Astrocyte (in vitro differentiated cells and primary cell): ENCODE measurements at regions not wholly inside any gene's neighbourhood (a gene's known extent, or its start where the extent isn't known, plus 50 kb on each side); places are given as distances from the start of the nearest gene placed in this dataset.

Source experiments
- DNase-seq: peaks from one replicate; pipeline ENCODE4 v3.0.0-alpha.2; 2010; ENCODE audit warnings: low read depth
- FAIRE-seq: peaks from 2 replicates; lab custom pipeline; 2011; peaks lifted over from hg19 to GRCh38; lab: Jason Lieb, UNC
- H2AFZ ChIP-seq: 2 replicates; pipeline ENCODE4 v1.6.0; 2012; ENCODE audit warnings: low read depth, low read length, inconsistent platforms
- H3K27ac ChIP-seq: 2 replicates; pipeline ENCODE4 v1.5.1; 2011; ENCODE audit warnings: low read depth, low read length, inconsistent platforms
- H3K27me3 ChIP-seq: 2 replicates; pipeline ENCODE4 v1.6.0; 2011; ENCODE audit warnings: low read length, inconsistent platforms; ENCODE audit not compliant: insufficient read depth
- H3K36me3 ChIP-seq: 2 replicates; pipeline ENCODE4 v1.5.1; 2011; ENCODE audit warnings: low read length, inconsistent platforms; ENCODE audit not compliant: insufficient read depth
- H3K4me1 ChIP-seq: 2 replicates; pipeline ENCODE4 v1.5.1; 2011; ENCODE audit warnings: low read length, inconsistent platforms; ENCODE audit not compliant: insufficient read depth
- H3K4me2 ChIP-seq: 2 replicates; pipeline ENCODE4 v1.6.0; 2012; ENCODE audit warnings: low read length, inconsistent platforms
- H3K4me3 ChIP-seq: 2 replicates; pipeline ENCODE4 v1.5.1; 2011; ENCODE audit warnings: low read depth, mild to moderate bottlenecking, low read length, inconsistent platforms; ENCODE audit not compliant: insufficient read depth
- H3K79me2 ChIP-seq: 2 replicates; pipeline ENCODE4 v1.6.0; 2012; ENCODE audit warnings: mild to moderate bottlenecking, low read length, inconsistent platforms; ENCODE audit not compliant: insufficient read depth
- H3K9ac ChIP-seq: 2 replicates; pipeline ENCODE4 v1.6.0; 2012; ENCODE audit warnings: mild to moderate bottlenecking, low read length, inconsistent platforms
- H3K9me3 ChIP-seq: 2 replicates; pipeline ENCODE4 v1.5.1; 2012; ENCODE audit warnings: low read depth, mild to moderate bottlenecking, low read length, inconsistent platforms; ENCODE audit not compliant: insufficient read depth
- H4K20me1 ChIP-seq: 2 replicates; pipeline ENCODE4 v1.6.0; 2012; ENCODE audit warnings: low read length, inconsistent platforms; ENCODE audit not compliant: insufficient read depth
- H3K27ac Mint-ChIP-seq: one replicate; pipeline ENCODE4 v1.8.0; 2021; ENCODE audit warnings: mild to moderate bottlenecking, mixed read lengths; ENCODE audit not compliant: unreplicated experiment
- H3K27me3 Mint-ChIP-seq: one replicate; pipeline ENCODE4 v1.8.0; 2021; ENCODE audit warnings: low read depth, mixed read lengths; ENCODE audit not compliant: unreplicated experiment
- H3K36me3 Mint-ChIP-seq: one replicate; pipeline ENCODE4 v1.8.0; 2021; ENCODE audit warnings: low read depth, mixed read lengths; ENCODE audit not compliant: unreplicated experiment
- H3K4me1 Mint-ChIP-seq: one replicate; pipeline ENCODE4 v1.8.0; 2021; ENCODE audit warnings: low read depth, mixed read lengths; ENCODE audit not compliant: unreplicated experiment
- H3K4me3 Mint-ChIP-seq: one replicate; pipeline ENCODE4 v1.8.0; 2021; ENCODE audit warnings: mild to moderate bottlenecking, moderate library complexity, mixed read lengths; ENCODE audit not compliant: unreplicated experiment
- H3K9me3 Mint-ChIP-seq: one replicate; pipeline ENCODE4 v1.8.0; 2021; ENCODE audit warnings: mild to moderate bottlenecking, mixed read lengths; ENCODE audit not compliant: unreplicated experiment
- CTCF ChIP-seq: IDR thresholded peaks from 2 replicates; pipeline ENCODE4 v1.5.1; 2011; ENCODE audit warnings: low read depth, mild to moderate bottlenecking, inconsistent platforms, low read length, moderate library complexity; ENCODE audit not compliant: insufficient read depth
- EZH2 ChIP-seq: IDR thresholded peaks from 2 replicates; pipeline ENCODE4 v1.6.1; 2012; ENCODE audit warnings: mild to moderate bottlenecking, low read length, inconsistent platforms; ENCODE audit not compliant: insufficient read depth

GRCh38 chr1:67947114-67947513 is 103.3 kb downstream of the DIRAS3 start:
- H3K27me3 Mint-ChIP-seq = peaks cover 2% of the 10 kb centered on the region
- Histone ChIP-seq H3K27ac (no peak overlapping the region), H3K79me2 (no peaks in the 10 kb centered on the region), H3K4me2 (no peak overlapping the region), H3K9ac (no peak overlapping the region), H2AFZ (no peak overlapping the region), H3K4me1 (peaks cover 23% of the 10 kb centered on the region), H3K4me3 (no peak overlapping the region), H3K36me3 (no peaks in the 10 kb centered on the region), H4K20me1 (no peaks in the 10 kb centered on the region), H3K9me3 (no peaks in the 10 kb centered on the region), H3K27me3 (no peaks in the 10 kb centered on the region)
- FAIRE-seq (no peak), DNase-seq (no peak)
- H3K4me3 Mint-ChIP-seq = no peak overlapping the region
- H3K4me1 Mint-ChIP-seq = peaks cover 11% of the 10 kb centered on the region
- TF ChIP-seq EZH2 (no peak), CTCF (no peak)
- peaks cover 4% of the 10 kb centered on the region for H3K9me3 Mint-ChIP-seq
- no peaks in the 10 kb centered on the region for H3K36me3 Mint-ChIP-seq
- H3K27ac Mint-ChIP-seq = no peak overlapping the region

GRCh38 chr1:67945733-67946374 is 104.6 kb downstream of the DIRAS3 start:
- H3K9me3 ChIP-seq = no peaks in the 10 kb centered on the region
- peak overlapping the region; percentile 13 for H3K27ac Mint-ChIP-seq
- H4K20me1 ChIP-seq = no peaks in the 10 kb centered on the region
- no peak overlapping the region for H3K9ac ChIP-seq
- no peaks in the 10 kb centered on the region for H3K27me3 ChIP-seq
- FAIRE-seq = no peak
- H3K27me3 Mint-ChIP-seq = peaks cover 2% of the 10 kb centered on the region
- peaks cover 4% of the 10 kb centered on the region for H3K9me3 Mint-ChIP-seq
- TF ChIP-seq EZH2 = no peak
- no peak for TF ChIP-seq CTCF
- H3K36me3 Mint-ChIP-seq = no peaks in the 10 kb centered on the region
- no peaks in the 10 kb centered on the region for H3K79me2 ChIP-seq
- H2AFZ ChIP-seq = no peak overlapping the region
- no peak overlapping the region for H3K4me2 ChIP-seq
- no peak overlapping the region for H3K4me3 Mint-ChIP-seq
- H3K4me1 Mint-ChIP-seq = peaks cover 8% of the 10 kb centered on the region
- H3K4me1 ChIP-seq = peaks cover 18% of the 10 kb centered on the region
- no peak overlapping the region for H3K27ac ChIP-seq
- DNase-seq = no peak
- no peaks in the 10 kb centered on the region for H3K36me3 ChIP-seq
- H3K4me3 ChIP-seq = no peak overlapping the region

- Histone ChIP-seq H3K27me3 (no peaks in the 10 kb centered on the region), H3K79me2 (no peaks in the 10 kb centered on the region), H3K9me3 (no peaks in the 10 kb centered on the region), H3K36me3 (no peaks in the 10 kb centered on the region), H3K27ac (no peak overlapping the region), H2AFZ (no peak overlapping the region), H3K4me3 (no peak overlapping the region), H3K4me2 (no peak overlapping the region), H4K20me1 (no peaks in the 10 kb centered on the region), H3K4me1 (peaks cover 8% of the 10 kb centered on the region), H3K9ac (no peak overlapping the region)
- Mint-ChIP-seq H3K4me3 (no peak overlapping the region), H3K9me3 (peaks cover 2% of the 10 kb centered on the region), H3K36me3 (no peaks in the 10 kb centered on the region), H3K27ac (no peak overlapping the region), H3K27me3 (peaks cover 5% of the 10 kb centered on the region), H3K4me1 (peaks cover 26% of the 10 kb centered on the region)
- TF ChIP-seq CTCF (no peak), EZH2 (no peak)
- DNase-seq (no peak), FAIRE-seq (no peak)
Observed at GRCh38 chr1:67942274-67942673, 108.2 kb downstream of the DIRAS3 start.
